Skeletal muscle tissue (tissue), 3 donors: ENCODE measurements at regions not wholly inside any gene's neighbourhood (a gene's known extent, or its start where the extent isn't known, plus 50 kb on each side); places are given as distances from the start of the nearest gene placed in this dataset.
A peak's percentile ranks its signal among the peaks of the same experiment; 100 is the strongest.

Source experiments
- H3K27ac ChIP-seq: one replicate; pipeline ENCODE4 v1.7.0; 2013; ENCODE audit warnings: mild to moderate bottlenecking, low read depth, low read length, inconsistent platforms
- H3K27me3 ChIP-seq, 3 donors: one replicate each; pipeline ENCODE4 v1.7.0; 2013; ENCODE audit warnings: low read length in 3 of 3; ENCODE audit not compliant: control insufficient read depth in 3 of 3, insufficient read depth in 3 of 3
- H3K36me3 ChIP-seq, 3 donors: one replicate each; pipeline ENCODE4 v1.7.0; 2013; ENCODE audit warnings: low read length in 3 of 3; ENCODE audit not compliant: control insufficient read depth in 3 of 3, insufficient read depth in 3 of 3
- H3K4me1 ChIP-seq, 3 donors: one replicate each; pipeline ENCODE4 v1.7.0; 2013; ENCODE audit warnings: low read length in 3 of 3, mild to moderate bottlenecking in 3 of 3; ENCODE audit not compliant: control insufficient read depth in 3 of 3, insufficient read depth in 3 of 3
- H3K4me3 ChIP-seq, 3 donors: one replicate each; pipeline ENCODE4 v1.7.0; 2013; ENCODE audit warnings: low read length in 3 of 3
- H3K9ac ChIP-seq, 3 donors: one replicate each; pipeline ENCODE4 v1.7.0; 2013; ENCODE audit warnings: low read length in 3 of 3, mild to moderate bottlenecking in 3 of 3, moderate library complexity in 2 of 3, low read depth in 1 of 3
- H3K9me3 ChIP-seq, 3 donors: one replicate each; pipeline ENCODE4 v1.7.0; 2013; ENCODE audit warnings: low read length in 3 of 3; ENCODE audit not compliant: control insufficient read depth in 3 of 3
- donor health status: Osteomylitis.

DNA sequence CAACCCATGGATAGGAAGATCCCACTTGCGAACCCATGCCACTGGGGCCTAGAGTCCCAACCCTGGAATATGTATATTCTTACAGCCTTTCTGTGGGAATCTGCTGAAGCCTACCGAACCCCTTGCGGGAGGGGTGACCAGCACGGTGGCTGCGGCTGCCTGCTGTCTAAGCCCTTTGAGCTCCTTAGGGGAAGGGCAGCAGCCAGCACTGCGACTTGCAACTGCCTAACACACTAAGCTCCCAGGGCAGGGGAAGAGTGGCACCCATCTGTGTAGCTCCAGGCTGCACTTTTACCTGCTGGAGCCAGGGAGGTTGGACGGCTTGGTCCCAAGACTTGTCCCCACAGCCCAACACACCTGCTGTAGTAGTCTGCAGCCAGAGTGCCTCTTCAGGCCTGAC is 1968.7 kb upstream of the FLRT2 start:
- H3K36me3 ChIP-seq = no peaks in the 10 kb centered on the region
- H3K27me3 ChIP-seq = no peaks in the 10 kb centered on the region
- H3K4me3 ChIP-seq = no peak overlapping the region
- no peak overlapping the region for H3K9ac ChIP-seq
- H3K4me1 ChIP-seq = no peaks in the 10 kb centered on the region
- no peaks in the 10 kb centered on the region for H3K9me3 ChIP-seq
- H3K27ac ChIP-seq = no peak overlapping the region

DNA sequence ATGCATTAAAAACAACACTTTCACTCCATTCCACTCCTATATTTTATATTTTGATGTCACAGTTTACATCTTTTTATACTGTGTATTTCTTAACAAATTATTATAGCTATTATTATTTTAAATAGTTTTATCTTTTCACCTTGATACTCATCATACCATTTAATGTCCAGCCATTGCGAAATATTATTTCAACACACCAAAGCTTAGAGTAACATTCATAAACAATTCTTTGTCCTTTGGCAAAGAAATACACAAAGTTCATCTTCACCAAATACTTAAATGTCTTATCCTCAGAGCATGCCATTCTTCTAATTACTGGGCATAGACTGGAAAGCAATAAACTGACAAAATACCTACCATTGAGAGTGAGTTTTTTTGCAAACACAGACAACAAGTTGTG is 1963.4 kb upstream of the FLRT2 start:
- Histone ChIP-seq H3K9ac (no peak overlapping the region), H3K9me3 (no peaks in the 10 kb centered on the region), H3K27me3 (no peaks in the 10 kb centered on the region), H3K36me3 (no peaks in the 10 kb centered on the region), H3K4me3 (no peak overlapping the region), H3K27ac (no peak overlapping the region), H3K4me1 (no peaks in the 10 kb centered on the region)

DNA sequence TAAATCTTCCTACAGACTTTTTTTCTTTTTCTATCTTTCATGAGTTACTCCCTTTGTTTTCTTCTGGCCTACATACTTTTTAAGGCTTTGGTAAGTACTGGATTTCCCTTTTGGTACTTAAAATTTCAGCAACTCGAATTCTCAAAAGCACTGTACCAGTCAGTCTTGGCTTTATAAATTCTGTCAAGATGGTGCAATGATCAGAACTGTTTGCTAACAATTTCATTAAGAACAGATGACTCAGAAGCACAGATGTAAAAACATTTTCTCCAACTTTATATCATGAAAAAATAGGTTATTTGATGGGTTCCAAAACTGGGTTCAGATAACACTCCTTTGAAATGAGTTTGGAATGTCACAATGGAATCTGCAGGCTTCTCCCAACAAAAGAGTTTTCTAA is 1961.8 kb upstream of the FLRT2 start:
- no peaks in the 10 kb centered on the region for H3K27me3 ChIP-seq
- H3K4me3 ChIP-seq = no peak overlapping the region
- no peak overlapping the region for H3K9ac ChIP-seq
- no peaks in the 10 kb centered on the region for H3K9me3 ChIP-seq
- no peak overlapping the region for H3K27ac ChIP-seq
- H3K36me3 ChIP-seq = no peaks in the 10 kb centered on the region
- H3K4me1 ChIP-seq = no peaks in the 10 kb centered on the region

DNA sequence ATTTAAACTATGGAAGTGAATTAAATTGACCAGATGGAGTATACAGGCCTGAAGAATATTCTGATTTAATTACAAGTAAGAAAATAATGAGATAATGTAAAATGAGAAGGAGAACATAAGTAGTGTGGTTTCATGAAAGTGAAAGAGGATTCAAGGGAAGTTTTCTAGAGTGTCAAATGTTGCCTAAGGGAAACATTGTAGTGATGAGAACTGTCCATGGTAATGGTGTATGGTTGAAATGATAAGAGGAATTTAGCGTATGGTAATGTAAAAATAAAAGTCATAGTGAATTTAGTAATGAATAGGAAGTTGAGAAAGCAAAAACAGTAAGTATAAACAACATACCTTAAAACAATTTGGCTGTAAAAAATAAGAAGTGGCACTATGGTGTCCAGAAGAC is 1954.6 kb upstream of the FLRT2 start:
- H3K9ac ChIP-seq = no peak overlapping the region
- no peaks in the 10 kb centered on the region for H3K27me3 ChIP-seq
- no peaks in the 10 kb centered on the region for H3K36me3 ChIP-seq
- H3K4me3 ChIP-seq = no peak overlapping the region
- H3K4me1 ChIP-seq = no peaks in the 10 kb centered on the region
- no peak overlapping the region for H3K27ac ChIP-seq
- H3K9me3 ChIP-seq = no peaks in the 10 kb centered on the region

DNA sequence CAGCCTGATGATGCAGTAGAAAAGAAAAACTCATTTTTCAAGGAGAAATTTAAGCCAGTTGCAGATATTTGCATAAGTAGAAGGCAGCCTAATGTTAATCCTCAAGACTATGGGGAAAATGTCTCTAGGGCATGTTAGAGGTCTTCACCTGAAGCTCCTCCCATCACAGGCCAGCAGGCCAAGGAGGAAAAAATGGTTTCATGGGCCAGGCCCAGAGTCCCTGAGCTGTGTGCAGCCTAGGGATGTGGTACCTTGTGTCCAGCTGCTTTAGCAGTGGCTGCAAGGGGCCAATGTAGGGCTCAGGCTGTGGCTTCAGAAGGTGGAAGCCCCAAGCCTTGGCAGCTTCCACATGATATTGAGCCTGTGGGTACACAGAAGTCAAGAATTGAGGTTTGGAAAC is 1946.7 kb upstream of the FLRT2 start:
- Histone ChIP-seq H3K36me3 (no peaks in the 10 kb centered on the region), H3K9me3 (no peaks in the 10 kb centered on the region), H3K4me1 (no peaks in the 10 kb centered on the region), H3K27me3 (no peaks in the 10 kb centered on the region), H3K9ac (no peak overlapping the region), H3K27ac (no peak overlapping the region), H3K4me3 (no peak overlapping the region)

DNA sequence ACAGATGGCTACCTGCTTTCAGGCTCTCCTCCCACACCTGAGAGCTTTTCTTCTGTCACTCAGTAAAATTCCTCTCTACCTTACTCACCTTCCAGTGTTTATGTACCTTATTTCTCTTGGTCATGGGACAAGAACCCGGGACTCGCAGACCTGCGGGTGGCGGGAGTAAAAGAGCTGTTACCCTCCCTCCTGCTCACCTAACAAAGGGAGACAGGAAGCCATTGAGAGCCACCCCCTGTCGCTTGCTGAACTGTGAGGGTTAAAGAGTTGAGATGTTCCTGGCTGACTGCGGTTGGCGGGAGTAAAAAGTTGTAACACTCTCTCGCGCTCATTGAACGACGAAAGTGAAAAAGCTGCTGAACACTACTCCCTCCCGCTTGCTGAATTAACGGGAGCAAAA is 1935.1 kb upstream of the FLRT2 start:
- Histone ChIP-seq H3K4me1 (no peaks in the 10 kb centered on the region), H3K9me3 (no peaks in the 10 kb centered on the region), H3K27ac (no peak overlapping the region), H3K4me3 (no peak overlapping the region), H3K9ac (no peak overlapping the region), H3K36me3 (no peaks in the 10 kb centered on the region), H3K27me3 (no peaks in the 10 kb centered on the region)

DNA sequence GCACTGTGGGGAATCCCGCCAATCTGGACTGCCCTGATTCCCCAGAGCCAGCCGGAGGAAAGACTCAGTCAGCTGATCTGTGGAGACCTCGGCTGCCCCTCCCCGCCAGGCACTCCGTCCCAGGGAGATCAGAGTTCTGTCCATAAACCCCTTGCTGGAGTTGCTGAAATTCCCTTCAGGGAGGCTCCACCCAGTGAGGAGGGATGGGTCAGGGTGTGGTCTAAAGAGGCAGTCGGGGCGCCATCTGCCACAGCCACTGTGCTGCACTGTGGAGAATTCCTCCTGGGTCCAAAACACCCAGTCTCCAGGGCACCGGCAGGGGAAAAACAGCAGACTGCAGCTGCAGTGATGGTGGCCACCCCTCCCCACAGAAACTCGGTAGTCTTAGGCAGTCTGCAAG is 1922.3 kb upstream of the FLRT2 start:
- no peak overlapping the region for H3K9ac ChIP-seq
- H3K27ac ChIP-seq = no peak overlapping the region
- no peaks in the 10 kb centered on the region for H3K9me3 ChIP-seq
- H3K4me1 ChIP-seq = no peaks in the 10 kb centered on the region
- H3K36me3 ChIP-seq = no peaks in the 10 kb centered on the region
- H3K27me3 ChIP-seq = no peaks in the 10 kb centered on the region
- no peak overlapping the region for H3K4me3 ChIP-seq

DNA sequence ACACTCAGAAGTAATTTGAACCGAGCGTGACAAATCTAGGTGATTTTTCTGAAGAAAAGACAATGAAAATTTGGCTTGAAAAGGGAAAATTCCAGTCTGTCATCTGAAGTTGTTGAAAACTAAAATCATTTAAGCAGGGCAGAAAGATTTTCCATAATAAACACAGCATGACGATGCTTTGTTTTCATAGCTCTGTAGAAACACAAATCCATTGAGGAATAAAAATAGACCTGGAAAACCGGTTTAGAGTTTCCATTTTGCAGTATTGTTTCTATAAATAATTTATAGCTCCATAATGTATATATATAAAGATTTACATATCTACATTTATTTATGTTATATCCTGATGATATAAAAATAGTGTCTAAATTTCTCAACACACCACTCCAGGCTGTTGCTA is 1918.5 kb upstream of the FLRT2 start:
- peak overlapping the region; percentile 15 for H3K27ac ChIP-seq
- no peaks in the 10 kb centered on the region for H3K9me3 ChIP-seq
- no peaks in the 10 kb centered on the region for H3K36me3 ChIP-seq
- H3K9ac ChIP-seq = no peak overlapping the region
- no peaks in the 10 kb centered on the region for H3K4me1 ChIP-seq
- H3K27me3 ChIP-seq = no peaks in the 10 kb centered on the region
- H3K4me3 ChIP-seq = no peak overlapping the region

DNA sequence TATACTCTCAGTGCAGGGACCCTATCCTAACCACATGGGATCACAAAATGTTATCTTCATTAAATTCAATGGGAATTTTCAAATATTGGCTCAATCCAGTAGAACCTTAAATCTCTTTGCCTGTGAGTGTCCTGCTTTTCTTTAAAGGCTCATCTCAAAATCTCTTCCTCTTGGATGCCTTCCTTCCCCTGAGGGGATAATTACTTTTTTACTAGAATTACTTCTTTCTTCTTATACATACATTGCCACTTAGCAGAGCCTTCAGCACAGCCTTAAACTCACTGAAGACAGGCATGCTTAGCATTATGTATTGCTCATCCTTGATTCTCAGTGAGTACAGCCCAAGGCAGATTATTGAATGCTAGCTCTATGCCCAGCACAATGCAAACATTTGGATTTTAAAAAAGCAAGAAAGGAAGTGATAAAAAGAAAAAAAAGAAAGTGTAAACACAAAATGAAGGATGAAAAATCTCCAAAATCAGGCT is 1918.0 kb upstream of the FLRT2 start:
- no peaks in the 10 kb centered on the region for H3K36me3 ChIP-seq

DNA sequence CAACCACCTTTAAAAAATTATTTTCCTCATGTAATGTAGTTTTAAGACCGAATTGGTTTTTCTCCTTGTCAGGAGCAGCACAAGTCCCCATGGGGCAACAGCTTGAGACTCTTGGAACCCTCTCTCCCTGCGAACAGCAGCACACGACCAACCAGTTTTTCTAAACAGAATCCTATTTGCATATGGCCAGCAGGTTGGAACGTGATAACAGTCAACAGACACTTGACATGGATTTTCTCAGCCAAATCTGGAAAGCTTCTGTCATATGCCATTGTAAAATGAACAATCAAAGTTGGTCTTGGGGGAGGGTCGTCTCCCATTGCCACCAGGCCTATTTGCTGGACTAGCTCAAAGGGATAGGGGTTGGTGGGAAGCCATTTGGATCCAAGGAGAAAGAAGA is 1915.0 kb upstream of the FLRT2 start:
- Histone ChIP-seq H3K27me3 (no peaks in the 10 kb centered on the region), H3K4me3 (no peak overlapping the region), H3K9me3 (no peaks in the 10 kb centered on the region), H3K27ac (no peak overlapping the region), H3K9ac (no peak overlapping the region), H3K36me3 (no peaks in the 10 kb centered on the region), H3K4me1 (no peaks in the 10 kb centered on the region)

More for the DNA sequence above, 1918.0 kb upstream of the FLRT2 start:
- H3K27ac ChIP-seq = no peak overlapping the region
- H3K9me3 ChIP-seq = no peaks in the 10 kb centered on the region
- no peak overlapping the region for H3K9ac ChIP-seq
- no peak overlapping the region for H3K4me3 ChIP-seq
- no peaks in the 10 kb centered on the region for H3K4me1 ChIP-seq
- H3K27me3 ChIP-seq = no peaks in the 10 kb centered on the region

DNA sequence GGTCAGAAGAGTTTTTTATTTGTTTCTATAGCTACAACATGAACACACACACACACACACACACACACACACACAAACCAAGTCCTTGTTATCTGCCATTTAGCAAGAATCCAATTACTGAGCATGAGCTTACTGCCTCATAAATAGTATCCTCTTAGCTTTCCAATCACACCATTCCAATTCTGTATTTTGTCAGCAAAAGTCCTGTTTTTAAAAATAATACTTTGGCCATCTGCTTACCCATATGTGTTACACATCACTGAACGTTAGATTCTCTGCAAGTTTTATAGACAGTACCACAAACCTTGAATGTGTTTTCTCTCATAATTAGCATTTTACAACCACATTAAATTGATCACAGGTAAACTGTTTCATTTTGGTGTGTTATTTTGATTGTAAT is 1905.4 kb upstream of the FLRT2 start:
- no peak overlapping the region for H3K4me3 ChIP-seq
- H3K4me1 ChIP-seq = no peaks in the 10 kb centered on the region
- H3K36me3 ChIP-seq = no peaks in the 10 kb centered on the region
- no peaks in the 10 kb centered on the region for H3K9me3 ChIP-seq
- H3K27me3 ChIP-seq = no peaks in the 10 kb centered on the region
- H3K9ac ChIP-seq = no peak overlapping the region
- no peak overlapping the region for H3K27ac ChIP-seq
